HG03045 (cell line): ENCODE measurements at regions not wholly inside any gene's neighbourhood (a gene's known extent, or its start where the extent isn't known, plus 50 kb on each side); places are given as distances from the start of the nearest gene placed in this dataset.

ENCODE experiments used
- ATAC-seq: cut with Tn5 transposase; IDR thresholded peaks from one replicate; pipeline ENCODE4 v1.9.1; 2021; ENCODE audit warnings: mild to moderate bottlenecking, moderate library complexity; ENCODE audit not compliant: unreplicated experiment

- ATAC-seq = no peak
Observed at GRCh38 chr2:19300961-19301360, 57.5 kb downstream of the OSR1 start.

- no peak for ATAC-seq
Observed at GRCh38 chr2:19299522-19299921, 58.9 kb downstream of the OSR1 start.

GRCh38 chr2:19299032-19299431, 59.4 kb downstream of the OSR1 start:
- no peak for ATAC-seq

GRCh38 chr2:19297716-19298115, 60.7 kb downstream of the OSR1 start:
- ATAC-seq = no peak

DNA sequence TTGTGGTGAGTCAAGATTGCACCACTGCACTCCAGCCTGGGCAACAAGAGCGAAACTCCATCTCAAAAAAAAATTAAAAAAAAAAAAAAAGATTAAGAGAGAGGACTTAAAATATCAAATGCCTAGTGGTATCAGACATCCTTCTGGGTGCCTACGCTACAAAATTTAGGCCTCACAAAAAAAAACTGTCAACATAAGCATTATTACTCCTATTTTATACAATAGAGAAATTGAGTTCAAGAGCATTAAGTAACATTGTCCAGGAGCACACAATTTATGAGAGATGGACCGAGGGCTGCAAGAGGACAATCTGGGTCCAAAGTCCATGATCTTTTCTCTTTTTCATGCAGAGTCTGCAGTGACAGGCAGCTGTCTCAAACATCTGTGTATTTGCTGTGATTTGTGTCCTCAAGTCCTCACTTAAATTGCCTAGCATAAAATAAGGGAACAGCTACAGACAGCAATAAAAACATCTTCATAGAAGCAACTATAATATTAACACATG, 62.4 kb downstream of the OSR1 start:
- no peak for ATAC-seq

- no peak for ATAC-seq
Observed at GRCh38 chr2:19292007-19292406, 66.4 kb downstream of the OSR1 start.

DNA sequence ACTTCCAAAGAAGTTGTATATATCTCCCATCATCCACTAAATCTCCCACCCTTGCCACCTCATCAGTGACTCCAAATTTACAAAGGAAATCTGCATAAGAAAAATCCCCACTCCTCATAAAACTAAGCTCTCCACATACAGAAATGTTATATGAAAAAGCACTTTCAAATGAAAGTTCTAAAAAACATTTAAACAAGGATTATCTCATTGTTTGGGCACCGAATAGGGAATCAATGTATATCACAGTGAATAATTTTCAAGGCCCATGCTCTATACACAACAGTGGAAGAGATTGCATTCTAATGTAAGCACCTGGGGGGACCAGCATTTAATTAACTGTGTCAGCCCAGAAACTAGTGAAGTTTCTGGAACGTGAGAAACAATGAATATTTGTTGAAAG, 70.1 kb downstream of the OSR1 start:
- no peak for ATAC-seq

DNA sequence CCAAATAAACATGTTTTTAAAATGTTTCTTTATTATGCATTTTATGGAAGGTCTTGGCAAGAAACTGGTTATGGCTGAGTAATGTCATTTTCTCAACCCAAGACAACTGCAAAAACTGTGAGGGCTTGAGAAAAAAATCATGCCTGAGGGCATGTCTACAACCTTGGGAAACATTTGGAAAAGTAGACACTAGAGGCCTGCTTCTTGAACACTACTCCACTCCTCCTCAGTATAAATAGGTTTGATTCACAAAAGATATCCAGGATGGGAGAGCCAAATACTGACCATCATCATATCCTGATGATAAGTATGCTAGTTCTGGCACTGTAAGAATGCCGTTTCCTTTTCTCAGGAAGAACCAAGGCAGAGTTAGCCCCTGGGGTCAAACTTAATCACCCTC, 71.1 kb downstream of the OSR1 start:
- no peak for ATAC-seq

- ATAC-seq = no peak
Observed at GRCh38 chr2:19282305-19282704, 76.1 kb downstream of the OSR1 start.

GRCh38 chr2:19274439-19274838, 84.0 kb downstream of the OSR1 start:
- ATAC-seq = no peak

DNA sequence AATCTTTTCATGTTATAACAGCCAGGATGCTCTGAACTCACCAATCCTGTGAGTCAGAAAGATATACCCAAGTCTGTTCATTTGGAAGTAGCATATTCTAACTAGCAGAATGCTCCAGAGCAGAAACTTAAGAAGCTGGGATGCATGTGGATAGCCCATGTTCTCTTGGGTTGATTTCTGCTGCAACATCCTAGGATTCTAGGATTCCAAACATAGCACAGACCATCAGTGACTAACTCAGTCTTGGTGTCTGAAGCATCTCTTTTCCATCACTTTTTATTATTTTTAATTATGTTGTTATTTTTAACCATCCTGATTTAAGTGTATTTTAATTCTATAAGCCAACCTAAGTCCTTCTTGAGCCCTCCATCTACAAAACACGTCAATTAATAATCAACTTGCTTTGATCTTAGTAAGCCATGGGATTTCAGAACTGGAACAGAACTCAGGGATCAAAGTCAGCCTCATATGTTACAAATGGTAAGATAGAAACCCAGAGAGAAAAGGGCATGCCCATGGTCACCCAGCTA, 85.4 kb downstream of the OSR1 start:
- no peak for ATAC-seq

- ATAC-seq = no peak
Observed at GRCh38 chr2:19272039-19272438, 86.4 kb downstream of the OSR1 start.

DNA sequence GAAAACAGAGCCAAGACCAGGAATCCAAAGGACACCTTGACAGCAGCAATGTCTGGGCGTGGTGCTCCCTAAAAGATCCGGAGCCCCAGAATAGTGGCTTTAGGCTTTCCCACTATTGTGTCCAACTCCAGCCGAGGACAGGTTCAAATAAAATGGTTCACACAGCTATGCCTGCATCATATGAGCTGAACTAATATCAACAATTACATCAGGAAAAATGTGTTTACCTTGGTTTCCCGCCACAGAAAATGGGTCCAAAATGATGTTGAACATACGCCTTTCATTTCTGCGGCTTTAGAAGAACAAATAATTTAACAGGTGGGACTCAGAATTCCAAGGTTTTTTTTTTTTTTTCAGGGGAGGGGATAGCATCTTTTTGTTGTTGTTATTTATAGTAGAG, 93.6 kb downstream of the OSR1 start:
- no peak for ATAC-seq

- no peak for ATAC-seq
Observed at GRCh38 chr2:19262150-19262549, 96.3 kb downstream of the OSR1 start.

DNA sequence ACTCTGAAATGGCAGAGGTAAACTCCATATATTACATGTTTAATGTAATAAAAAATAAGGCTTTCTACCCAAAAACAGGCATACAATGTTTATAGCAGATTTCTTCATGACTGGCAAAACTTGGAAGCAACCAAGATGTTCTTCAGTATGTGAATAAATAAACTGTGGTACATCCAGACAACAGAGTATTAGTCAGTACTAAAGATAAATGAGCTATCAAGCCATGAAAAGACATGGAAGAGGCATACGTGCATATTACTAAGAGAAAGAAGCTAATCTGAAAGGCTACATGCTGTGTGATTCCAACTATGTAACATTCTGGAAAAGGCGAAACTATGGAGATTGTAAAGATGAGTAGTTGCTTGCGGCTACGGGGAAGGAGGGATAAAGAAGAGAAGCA, 97.4 kb downstream of the OSR1 start:
- no peak for ATAC-seq

DNA sequence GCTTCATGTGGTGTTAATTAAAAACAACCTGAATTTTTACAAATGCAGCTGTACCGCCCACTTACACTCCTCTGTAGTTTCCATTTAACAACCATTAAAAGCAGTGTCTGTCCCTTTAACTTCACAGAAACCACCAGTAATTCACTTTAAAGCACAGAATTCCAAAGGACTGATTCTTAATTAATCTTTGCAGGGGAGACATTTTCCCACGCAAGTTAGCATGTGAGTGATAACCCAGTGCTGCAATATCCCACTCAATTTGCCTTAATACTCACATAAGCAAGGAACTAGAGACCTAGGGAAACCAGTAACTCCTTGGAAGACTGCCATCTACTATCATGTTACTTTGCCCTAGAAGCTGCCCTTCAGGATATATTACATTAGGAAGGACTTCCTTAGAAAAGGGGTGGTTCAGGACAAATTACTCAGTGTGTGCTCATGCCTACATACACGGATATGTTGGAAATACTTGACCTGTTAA, 102.3 kb downstream of the OSR1 start:
- ATAC-seq = no peak

DNA sequence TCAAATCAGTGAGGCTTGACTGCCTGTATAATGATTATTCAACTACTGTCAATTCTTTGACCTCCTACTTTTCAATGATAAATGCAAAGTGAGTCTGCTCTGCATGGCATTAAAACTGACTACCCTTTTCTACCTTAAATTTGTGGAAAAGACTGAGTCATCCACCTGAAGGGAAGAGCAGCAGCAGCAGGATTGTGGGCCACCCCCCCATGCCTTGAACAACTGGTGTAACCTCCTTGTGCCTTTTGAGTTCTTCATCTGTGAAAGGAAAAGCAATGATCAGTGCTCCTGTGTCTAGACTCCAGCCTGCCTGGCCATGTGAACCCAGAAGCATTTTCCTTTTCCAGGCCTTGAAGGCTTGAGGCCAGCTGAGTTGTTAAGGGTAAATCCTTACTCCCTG, 102.9 kb downstream of the OSR1 start:
- no peak for ATAC-seq

DNA sequence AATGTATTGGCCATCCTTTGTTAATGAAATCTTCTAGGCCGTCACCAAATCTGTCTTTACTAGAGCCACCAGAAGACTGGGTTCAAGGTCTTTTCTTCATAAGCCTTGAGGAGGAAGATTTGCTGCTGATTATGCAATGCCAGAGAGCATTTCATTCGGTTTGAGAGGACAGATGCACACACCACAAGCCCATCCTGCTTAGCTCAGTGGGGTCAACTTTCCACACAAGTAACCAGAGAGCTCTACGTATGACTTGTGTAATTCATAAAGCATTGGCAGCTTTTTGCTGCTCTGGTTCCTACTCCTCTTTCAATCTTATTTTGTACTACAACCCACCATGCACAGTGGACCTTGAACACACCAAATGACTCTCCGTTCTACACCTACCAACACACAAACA, 106.9 kb downstream of the OSR1 start:
- no peak for ATAC-seq

DNA sequence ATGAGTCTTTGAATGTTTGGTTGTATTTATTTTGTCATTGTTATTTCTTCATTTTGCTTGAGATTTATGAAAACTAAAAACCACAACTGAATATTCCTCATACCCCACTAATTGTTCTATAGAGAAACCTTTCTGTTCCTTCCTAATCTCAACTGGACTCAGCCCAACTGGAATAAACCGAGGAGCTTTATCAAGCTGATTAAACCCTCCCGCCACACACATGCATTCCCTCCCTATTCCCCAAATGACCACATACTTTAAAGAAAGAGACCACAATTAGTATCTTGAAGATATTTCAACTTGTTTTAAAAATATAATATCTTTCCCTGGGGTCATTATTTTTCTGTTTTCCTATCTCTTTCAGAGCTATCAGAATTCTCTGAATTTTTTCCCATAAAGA, 107.5 kb downstream of the OSR1 start:
- no peak for ATAC-seq

DNA sequence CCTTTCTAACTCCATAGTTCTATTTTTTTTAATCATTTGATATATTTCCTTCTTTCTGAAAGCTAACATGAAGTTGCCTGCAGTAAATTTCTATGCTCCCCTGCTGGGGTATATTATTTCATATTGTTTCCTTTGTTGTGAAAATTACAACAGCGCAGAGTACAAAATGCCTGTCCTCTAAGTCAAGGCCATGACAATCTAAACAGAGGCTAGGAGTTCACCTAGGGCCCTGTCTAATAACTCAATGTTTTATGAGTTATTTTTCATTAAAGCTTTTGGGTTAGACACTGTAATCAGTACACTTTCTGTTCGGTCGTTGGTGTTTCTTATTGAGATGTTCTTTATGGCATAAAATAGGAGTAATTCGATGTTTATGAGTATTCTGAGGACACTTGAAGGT, 111.2 kb downstream of the OSR1 start:
- no peak for ATAC-seq

DNA sequence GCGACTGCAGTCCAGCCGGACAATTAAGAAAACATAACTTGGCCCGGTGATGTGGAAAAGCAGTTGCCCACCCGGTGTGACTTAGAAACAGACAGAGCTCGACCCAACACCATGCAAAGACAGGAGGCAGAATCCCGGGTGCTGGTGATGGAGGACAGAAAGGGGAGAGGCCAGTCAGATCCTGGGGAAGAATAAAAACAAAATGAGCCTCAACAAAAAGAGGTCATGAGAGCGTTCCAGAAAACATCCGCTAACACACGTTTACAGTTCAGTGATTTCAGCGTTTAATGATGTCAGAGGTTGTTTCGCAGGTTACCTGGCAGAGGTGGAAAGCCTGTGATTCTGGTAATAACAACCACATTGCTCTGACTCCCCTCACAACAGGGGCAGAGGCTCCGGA, 111.9 kb downstream of the OSR1 start:
- no peak for ATAC-seq

GRCh38 chr2:19244460-19245363, 113.7 kb downstream of the OSR1 start:
- ATAC-seq = no peak
